H1 (cell line): ENCODE measurements at regions not wholly inside any gene's neighbourhood (a gene's known extent, or its start where the extent isn't known, plus 50 kb on each side); places are given as distances from the start of the nearest gene placed in this dataset.

ENCODE experiments used
- CTCF ChIA-PET: fragments of 300-600 bp; sonication (Branson Sonifier 250); formaldehyde crosslinking; loops from one replicate; lab custom pipeline; 2021; ENCODE audit not compliant: partially characterized antibody; lab: Charles Lee
- POLR2A ChIA-PET: fragments of 300-600 bp; sonication (Branson Sonifier 250); formaldehyde crosslinking; loops from one replicate; lab custom pipeline; 2021; ENCODE audit warnings: inconsistent platforms; ENCODE audit not compliant: partially characterized antibody; lab: Charles Lee
- DNase-seq, 2 experiments: peaks; one replicate each; pipeline versions ENCODE4 v3.0.0 to v3.0.0-alpha.2; 2010 to 2022; ENCODE audit warnings: low spot score in 2 of 2, low read depth in 1 of 2, mixed read lengths in 1 of 2
- FAIRE-seq: peaks from 2 replicates; lab custom pipeline; 2011; peaks lifted over from hg19 to GRCh38; lab: Jason Lieb, UNC
- H2AFZ ChIP-seq: 2 replicates; pipeline ENCODE4 v1.8.1; 2012; ENCODE audit warnings: low read length, inconsistent platforms
- H2AK5ac ChIP-seq: 2 replicates; pipeline ENCODE4 v1.6.1; 2013; ENCODE audit warnings: low read depth, low read length
- H2BK120ac ChIP-seq: replicated peaks from 2 replicates; pipeline ENCODE3; 2013; ENCODE audit warnings: low read depth, low read length, inconsistent platforms
- H2BK12ac ChIP-seq: 2 replicates; pipeline ENCODE4 v1.6.1; 2013; ENCODE audit warnings: low read depth, low read length
- H2BK15ac ChIP-seq: 2 replicates; pipeline ENCODE4 v1.6.1; 2013; ENCODE audit warnings: low read length
- H2BK20ac ChIP-seq: 2 replicates; pipeline ENCODE4 v1.6.1; 2013; ENCODE audit warnings: low read length
- H2BK5ac ChIP-seq: 2 replicates; pipeline ENCODE4 v1.6.1; 2013; ENCODE audit warnings: low read depth, low read length
- H3K14ac ChIP-seq: 2 replicates; pipeline ENCODE4 v1.6.1; 2013; ENCODE audit warnings: inconsistent platforms; ENCODE audit not compliant: insufficient read length
- H3K18ac ChIP-seq: 2 replicates; pipeline ENCODE4 v1.6.1; 2013; ENCODE audit warnings: low read length; ENCODE audit errors: extremely low read depth
- H3K23ac ChIP-seq: 2 replicates; pipeline ENCODE4 v1.6.1; 2013; ENCODE audit warnings: inconsistent platforms; ENCODE audit not compliant: insufficient read length
- H3K23me2 ChIP-seq: 2 replicates; pipeline ENCODE4 v1.6.1; 2013; ENCODE audit warnings: low read depth, low read length
- H3K27ac ChIP-seq: 2 replicates; pipeline ENCODE4 v1.6.1; 2011; ENCODE audit warnings: low read depth, low read length, inconsistent platforms
- H3K27me3 ChIP-seq, 4 experiments: replicated peaks in 1 of 4; 1 replicate in 1 of 4; 2 replicates in 3 of 4; pipeline versions ENCODE4 v1.6.1 to v1.8.1; 2011 to 2013; ENCODE audit warnings: low read length in 3 of 4, mild to moderate bottlenecking in 3 of 4, inconsistent platforms in 2 of 4, mixed read lengths in 2 of 4, moderate library complexity in 1 of 4; ENCODE audit not compliant: control insufficient read depth in 3 of 4, insufficient read depth in 3 of 4; ENCODE audit errors: extremely low read depth in 1 of 4
- H3K36me3 ChIP-seq, 4 experiments: 2 replicates each; pipeline versions ENCODE4 v1.6.1 to v1.8.1; 2011 to 2013; ENCODE audit warnings: mild to moderate bottlenecking in 4 of 4, low read length in 3 of 4, moderate library complexity in 2 of 4, control low read depth in 1 of 4, inconsistent platforms in 1 of 4; ENCODE audit not compliant: insufficient read depth in 4 of 4, control insufficient read depth in 2 of 4
- H3K4ac ChIP-seq: replicated peaks from 2 replicates; pipeline ENCODE3; 2013; ENCODE audit warnings: low read length, low read depth, mixed read lengths, inconsistent platforms; ENCODE audit not compliant: insufficient read length
- H3K4me1 ChIP-seq, 4 experiments: replicated peaks in 1 of 4; 1 replicate in 1 of 4; 2 replicates in 3 of 4; pipeline versions ENCODE4 v1.6.1 to v1.8.1; 2011 to 2013; ENCODE audit warnings: low read length in 3 of 4, inconsistent platforms in 2 of 4, mixed read lengths in 1 of 4; ENCODE audit not compliant: insufficient read depth in 4 of 4, control insufficient read depth in 3 of 4
- H3K4me2 ChIP-seq, 2 experiments: 2 replicates each; pipeline versions ENCODE4 v1.6.1 to v1.8.1; 2011 to 2013; ENCODE audit warnings: low read depth in 2 of 2, low read length in 2 of 2, control low read depth in 1 of 2, inconsistent platforms in 1 of 2, mild to moderate bottlenecking in 1 of 2; ENCODE audit not compliant: insufficient read depth in 1 of 2
- H3K4me3 ChIP-seq, 4 experiments: fragments of 200-600, 300-600 bp in 1 of 4; sonication (generic), shearing (Covaris generic), sonication (Bioruptor Twin) in 1 of 4; 2 replicates each; pipeline versions ENCODE4 v1.5.1 to v1.8.1; 2011 to 2016; ENCODE audit warnings: low read length in 4 of 4, low read depth in 3 of 4, control low read depth in 2 of 4, inconsistent platforms in 2 of 4, mild to moderate bottlenecking in 2 of 4, mixed read lengths in 1 of 4, moderate library complexity in 1 of 4; ENCODE audit not compliant: insufficient read depth in 2 of 4; ENCODE audit errors: extremely low read depth in 1 of 4
- H3K56ac ChIP-seq: replicated peaks from 2 replicates; pipeline ENCODE3; 2013; ENCODE audit warnings: low read depth, mild to moderate bottlenecking, mixed read lengths, low read length, inconsistent platforms; ENCODE audit not compliant: insufficient read length
- H3K79me1 ChIP-seq: 2 replicates; pipeline ENCODE4 v1.6.1; 2013; ENCODE audit warnings: low read depth, low read length, control low read depth
- H3K79me2 ChIP-seq, 2 experiments: 2 replicates each; pipeline versions ENCODE4 v1.6.1 to v1.8.1; 2012 to 2013; ENCODE audit warnings: low read length in 2 of 2, mild to moderate bottlenecking in 2 of 2, inconsistent platforms in 1 of 2; ENCODE audit not compliant: insufficient read depth in 2 of 2, control insufficient read depth in 1 of 2
- H3K9ac ChIP-seq, 4 experiments: replicated peaks in 1 of 4; 1 replicate in 1 of 4; 2 replicates in 3 of 4; pipeline versions ENCODE4 v1.6.1 to v1.8.1; 2011 to 2013; ENCODE audit warnings: low read depth in 3 of 4, low read length in 3 of 4, control low read depth in 2 of 4, mild to moderate bottlenecking in 2 of 4, moderate library complexity in 2 of 4, inconsistent platforms in 1 of 4; ENCODE audit errors: extremely low read depth in 1 of 4
- H3K9me3 ChIP-seq, 2 experiments: 2 replicates each; pipeline versions ENCODE4 v1.6.1 to v1.8.1; 2012 to 2013; ENCODE audit warnings: mild to moderate bottlenecking in 2 of 2, moderate library complexity in 2 of 2, control low read depth in 1 of 2, inconsistent platforms in 1 of 2, low read depth in 1 of 2, low read length in 1 of 2, mixed read lengths in 1 of 2; ENCODE audit not compliant: insufficient read depth in 2 of 2
- H4K20me1 ChIP-seq, 2 experiments: replicated peaks in 1 of 2; 2 replicates each; pipeline versions ENCODE3 to v1.8.1; 2011 to 2013; ENCODE audit warnings: inconsistent platforms in 2 of 2, low read length in 2 of 2, mild to moderate bottlenecking in 1 of 2; ENCODE audit not compliant: insufficient read depth in 2 of 2, control insufficient read depth in 1 of 2
- H4K5ac ChIP-seq: 2 replicates; pipeline ENCODE4 v1.6.1; 2013; ENCODE audit warnings: low read length, low read depth, mixed read lengths, inconsistent platforms; ENCODE audit not compliant: insufficient read length
- H4K8ac ChIP-seq: 2 replicates; pipeline ENCODE4 v1.8.0; 2013; ENCODE audit warnings: mild to moderate bottlenecking, moderate library complexity, low read length, inconsistent platforms; ENCODE audit not compliant: insufficient read depth; ENCODE audit errors: extremely low read depth
- H4K91ac ChIP-seq: replicated peaks from 2 replicates; pipeline ENCODE3; 2013; ENCODE audit warnings: low read length, mixed read lengths, inconsistent platforms; ENCODE audit not compliant: insufficient read length
- POLR2A ChIP-seq, 2 experiments: IDR thresholded peaks; 1 replicate in 1 of 2; 2 replicates in 1 of 2; pipeline ENCODE4 v1.6.1; 2011; ENCODE audit warnings: low read depth in 2 of 2, low read length in 2 of 2, mild to moderate bottlenecking in 2 of 2; ENCODE audit errors: control extremely low read depth in 1 of 2
- WGBS, 2 experiments: shearing (Covaris generic) in 1 of 2; methylation state at CpG; one replicate each; pipeline versions ENCODE4 v1.1.6 to v1.1.7; 2013 to 2015; ENCODE audit warnings: low lambda C conversion rate in 2 of 2, mixed read lengths in 2 of 2, inconsistent platforms in 1 of 2, low coverage in 1 of 2, missing lambda C conversion rate in 1 of 2; ENCODE audit not compliant: insufficient replicate concordance in 2 of 2, insufficient coverage in 1 of 2, insufficient read length in 1 of 2; ENCODE audit errors: extremely low coverage in 1 of 2, missing lambda C conversion rate in 1 of 2; 5-methylcytosine and 5-hydroxymethylcytosine counted together

DNA sequence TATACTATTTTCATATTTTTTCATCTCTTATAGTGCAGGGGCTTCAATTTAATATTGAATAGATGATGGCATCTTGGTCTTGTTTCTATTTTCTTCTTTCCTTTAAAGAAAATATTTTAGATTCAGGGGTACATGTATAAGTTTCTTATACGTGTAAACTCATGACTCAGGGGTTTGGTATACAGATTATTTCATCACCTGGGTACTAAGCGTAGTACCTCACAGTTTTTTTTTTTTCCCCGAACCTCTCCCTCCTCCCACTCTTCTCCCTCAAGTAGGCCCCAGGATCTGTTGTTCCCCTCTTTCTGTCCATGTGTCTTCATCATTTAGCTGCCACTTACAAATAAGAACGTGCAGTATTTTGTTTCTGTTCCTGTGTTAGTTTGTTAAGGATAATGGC is 172.6 kb downstream of the TMTC3 start:
- Histone ChIP-seq H2AFZ (no peak overlapping the region), H4K5ac (no peak overlapping the region), H3K9ac (no peak overlapping the region), H3K27ac (no peak overlapping the region), H3K56ac (no peak overlapping the region), H2BK5ac (no peak overlapping the region), H2BK120ac (no peak overlapping the region), H4K91ac (no peak overlapping the region), H3K79me1 (no peaks in the 10 kb centered on the region), H3K14ac (no peak overlapping the region), H4K20me1 (no peaks in the 10 kb centered on the region), H2BK12ac (no peak overlapping the region), H2BK15ac (no peak overlapping the region), H3K79me2 (no peaks in the 10 kb centered on the region), H3K4ac (no peak overlapping the region), H3K18ac (no peak overlapping the region), H2AK5ac (no peak overlapping the region), H3K4me1 (no peaks in the 10 kb centered on the region), H3K4me3 (no peak overlapping the region), H3K23ac (no peak overlapping the region), H4K8ac (no peak overlapping the region), H3K27me3 (no peaks in the 10 kb centered on the region), H3K9me3 (no peaks in the 10 kb centered on the region), H3K36me3 (no peaks in the 10 kb centered on the region), H3K4me2 (no peak overlapping the region), H2BK20ac (no peak overlapping the region), H3K23me2 (no peaks in the 10 kb centered on the region)
- ChIA-PET POLR2A (no interaction called here), CTCF (no interaction called here)
- DNase-seq (no peak), FAIRE-seq (no peak)
- WGBS, 2 experiments, result 93% methylated on average over 4 of the region's 4 CpGs; no CpG with 5 or more reads in 1 of the 2 experiments
- TF ChIP-seq POLR2A (IDR thresholded peaks at IDR 0.05; ENCODE audit: control extremely low read depth in 1 of 2, low read depth in 2 of 2, low read length in 2 of 2), result no peak
